Fibroblast of mammary gland (primary cell): ENCODE measurements at regions not wholly inside any gene's neighbourhood (a gene's known extent, or its start where the extent isn't known, plus 50 kb on each side); places are given as distances from the start of the nearest gene placed in this dataset.

Experiments used
- DNase-seq: peaks from one replicate; pipeline ENCODE4 v3.0.0-alpha.2; 2010; ENCODE audit warnings: low read depth
- H3K4me3 ChIP-seq: 2 replicates; pipeline ENCODE4 v1.5.1; 2011; ENCODE audit warnings: low read depth, mild to moderate bottlenecking, low read length, moderate library complexity; ENCODE audit not compliant: control insufficient read depth
- TF ChIP-seq, protein P1 (sequence below): conservative IDR thresholded peaks from 2 replicates; pipeline ENCODE4 v1.5.1; 2011; ENCODE audit warnings: low read depth, low read length, inconsistent platforms; ENCODE audit not compliant: control insufficient read depth, insufficient read depth

DNA sequence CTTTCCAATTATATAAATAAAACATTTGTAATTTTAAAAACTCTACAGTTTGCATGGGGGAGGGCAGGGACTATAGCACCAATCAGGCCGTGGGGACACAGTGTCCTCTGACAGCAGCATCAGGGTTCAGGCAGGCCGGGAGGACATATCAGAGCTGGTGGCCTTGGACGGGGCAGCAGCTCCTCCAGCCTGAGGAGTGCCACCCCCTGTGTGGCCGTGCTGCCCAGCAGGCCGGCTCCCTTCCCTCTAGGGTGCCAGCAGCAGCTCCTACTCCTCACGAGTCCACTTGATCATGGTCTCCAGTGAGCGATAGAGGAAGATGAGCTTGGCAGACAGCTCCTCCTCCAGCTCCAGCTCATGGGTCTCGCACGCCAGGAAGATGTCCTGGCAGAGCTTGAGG is 144.0 kb upstream of the PHACTR3 start:
- H3K4me3 ChIP-seq = no peak overlapping the region
- DNase-seq = no peak
- TF ChIP-seq, protein P1, sequence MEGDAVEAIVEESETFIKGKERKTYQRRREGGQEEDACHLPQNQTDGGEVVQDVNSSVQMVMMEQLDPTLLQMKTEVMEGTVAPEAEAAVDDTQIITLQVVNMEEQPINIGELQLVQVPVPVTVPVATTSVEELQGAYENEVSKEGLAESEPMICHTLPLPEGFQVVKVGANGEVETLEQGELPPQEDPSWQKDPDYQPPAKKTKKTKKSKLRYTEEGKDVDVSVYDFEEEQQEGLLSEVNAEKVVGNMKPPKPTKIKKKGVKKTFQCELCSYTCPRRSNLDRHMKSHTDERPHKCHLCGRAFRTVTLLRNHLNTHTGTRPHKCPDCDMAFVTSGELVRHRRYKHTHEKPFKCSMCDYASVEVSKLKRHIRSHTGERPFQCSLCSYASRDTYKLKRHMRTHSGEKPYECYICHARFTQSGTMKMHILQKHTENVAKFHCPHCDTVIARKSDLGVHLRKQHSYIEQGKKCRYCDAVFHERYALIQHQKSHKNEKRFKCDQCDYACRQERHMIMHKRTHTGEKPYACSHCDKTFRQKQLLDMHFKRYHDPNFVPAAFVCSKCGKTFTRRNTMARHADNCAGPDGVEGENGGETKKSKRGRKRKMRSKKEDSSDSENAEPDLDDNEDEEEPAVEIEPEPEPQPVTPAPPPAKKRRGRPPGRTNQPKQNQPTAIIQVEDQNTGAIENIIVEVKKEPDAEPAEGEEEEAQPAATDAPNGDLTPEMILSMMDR = no peak

- no peak for DNase-seq
- TF ChIP-seq, protein P1 = no peak
- no peak overlapping the region for H3K4me3 ChIP-seq
Measured at GRCh38 chr20:59461526-59461925, 142.8 kb upstream of the PHACTR3 start.

GRCh38 chr20:59462249-59462648 is 142.1 kb upstream of the PHACTR3 start:
- H3K4me3 ChIP-seq = no peak overlapping the region
- DNase-seq = no peak
- TF ChIP-seq, protein P1 = no peak

GRCh38 chr20:59463541-59463940 is 140.8 kb upstream of the PHACTR3 start:
- H3K4me3 ChIP-seq = no peak overlapping the region
- DNase-seq = no peak
- TF ChIP-seq, protein P1 = no peak

GRCh38 chr20:59466107-59466815 is 138.1 kb upstream of the PHACTR3 start:
- TF ChIP-seq, protein P1 = no peak
- no peak overlapping the region for H3K4me3 ChIP-seq
- no peak for DNase-seq

- TF ChIP-seq, protein P1 = no peak
- DNase-seq = no peak
- no peak overlapping the region for H3K4me3 ChIP-seq
Measured at GRCh38 chr20:59468831-59469230, 135.5 kb upstream of the PHACTR3 start.
